CD4-positive, alpha-beta T cell treated with Interferon alpha-2 for 1 hour (primary cell): ENCODE measurements at regions not wholly inside any gene's neighbourhood (a gene's known extent, or its start where the extent isn't known, plus 50 kb on each side); places are given as distances from the start of the nearest gene placed in this dataset.

ENCODE experiments used
- DNase-seq, 2 donors: peaks; one replicate each; pipeline ENCODE4 v3.0.0-alpha.2; 2020 to 2022

GRCh38 chrX:39653691-39654090 lies 444.1 kb downstream of the BCOR start:
- DNase-seq: no peak

DNA sequence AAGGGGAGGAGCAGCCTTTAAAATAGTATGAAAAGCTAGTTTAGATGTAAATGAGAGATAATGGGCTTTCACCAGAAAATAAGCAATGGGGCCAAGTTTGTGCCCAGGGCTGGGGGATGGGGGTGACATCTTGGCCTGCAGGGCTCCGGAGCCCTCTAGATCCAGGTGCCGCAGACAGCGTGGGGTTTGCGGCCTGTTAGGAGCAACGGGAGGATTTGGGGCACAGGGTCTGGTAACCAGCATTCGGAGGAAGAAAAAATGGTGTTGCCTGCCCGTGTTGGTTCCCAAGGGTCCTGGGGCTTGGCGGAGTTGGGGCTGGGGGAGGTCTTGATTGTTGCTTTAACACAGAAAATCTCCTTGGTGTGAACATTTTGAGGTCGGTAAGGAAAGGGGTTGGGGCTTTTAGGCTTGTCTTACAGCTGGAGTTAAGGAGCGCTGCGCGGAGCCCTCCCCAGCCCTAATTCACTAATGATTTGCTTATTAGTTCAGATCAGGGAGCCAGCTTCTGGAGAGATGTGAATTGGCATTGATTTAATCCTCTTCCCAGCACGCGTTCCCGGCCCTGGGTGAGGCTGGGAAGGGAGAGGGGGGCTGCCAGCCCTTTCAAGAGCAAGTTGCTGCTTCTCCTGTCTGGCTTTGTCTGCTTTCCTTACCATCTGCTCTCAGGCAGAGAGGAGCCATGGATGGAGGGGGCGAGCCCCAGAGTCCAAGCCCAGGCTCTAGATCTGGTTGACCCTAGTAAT lies 443.4 kb downstream of the BCOR start:
- DNase-seq: no peak

- DNase-seq: no peak
Measured at GRCh38 chrX:39654952-39655351, 442.8 kb downstream of the BCOR start.

DNA sequence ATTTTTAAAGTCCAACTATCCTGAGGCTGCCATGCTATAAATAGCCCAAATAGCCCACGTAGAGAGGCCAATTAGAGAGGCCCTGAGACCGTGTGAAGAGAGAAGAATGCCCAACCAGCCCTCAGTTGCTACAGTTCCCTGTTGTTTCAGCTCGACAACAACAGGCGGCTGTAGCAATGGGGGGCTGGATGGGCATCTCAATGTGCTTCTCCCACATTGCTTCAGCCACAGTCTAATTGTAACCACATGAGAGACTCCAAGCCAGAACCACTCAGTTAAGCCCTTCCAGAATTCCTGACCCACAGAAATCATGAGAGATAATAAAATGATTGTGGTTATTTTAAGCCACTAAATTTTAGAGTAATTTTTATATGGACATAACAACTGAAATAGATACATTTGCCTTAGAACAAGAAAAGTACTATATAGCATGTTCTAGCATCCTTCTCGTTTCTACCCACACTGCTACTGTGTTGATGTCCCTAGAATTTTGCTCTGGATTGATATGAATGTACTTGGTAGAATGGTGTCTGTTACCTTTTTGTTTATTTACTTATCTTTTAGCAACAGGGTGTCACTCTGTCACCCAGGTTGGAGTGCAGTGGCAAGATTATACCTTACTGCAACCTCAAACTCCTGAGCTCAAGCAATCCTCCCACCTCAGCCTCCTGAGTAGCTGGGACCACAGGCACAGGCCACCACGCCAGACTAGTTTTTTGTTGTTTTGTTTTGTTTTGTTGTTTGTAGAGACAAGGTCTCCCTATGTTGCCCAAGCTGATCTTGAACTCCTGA lies 436.4 kb downstream of the BCOR start:
- DNase-seq: no peak

- no peak for DNase-seq
Measured at GRCh38 chrX:39665830-39666518, 431.8 kb downstream of the BCOR start.

- no peak for DNase-seq
Measured at GRCh38 chrX:39667191-39667590, 430.6 kb downstream of the BCOR start.

DNA sequence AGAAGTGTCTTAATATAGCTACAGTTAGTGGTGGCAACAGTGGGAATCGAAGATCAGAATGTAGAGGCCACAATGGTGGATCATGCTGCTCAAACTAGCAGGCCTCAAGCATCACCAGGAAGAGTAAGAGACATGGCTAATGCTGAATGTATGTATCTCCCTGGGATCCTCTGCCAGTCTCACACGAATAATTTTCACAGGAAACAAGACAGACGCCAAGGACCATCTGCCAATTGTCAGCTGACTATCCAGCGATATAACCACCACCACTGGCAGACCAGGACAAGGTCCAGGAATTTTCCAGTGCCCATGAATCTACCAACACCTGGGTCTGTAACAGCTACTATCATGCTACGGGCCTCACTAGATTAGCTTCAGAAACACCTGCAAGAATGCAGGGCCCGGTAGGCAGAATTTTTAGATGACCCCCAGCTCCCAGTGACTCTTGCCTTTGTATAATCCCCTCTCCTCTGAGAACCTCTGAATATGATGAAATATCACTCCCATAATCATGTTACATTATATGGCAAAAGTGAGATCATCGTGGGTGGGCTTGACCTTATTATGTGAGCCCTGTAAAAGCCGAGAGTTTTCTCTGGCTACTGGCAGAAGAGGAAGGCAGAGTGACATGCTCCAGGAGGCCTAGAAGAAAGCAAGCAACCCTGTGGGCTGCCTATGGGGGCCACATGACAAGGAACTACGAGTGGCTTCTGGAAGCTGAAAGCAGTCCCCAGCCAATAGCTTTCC lies 429.8 kb downstream of the BCOR start:
- DNase-seq: no peak

GRCh38 chrX:39669668-39670067 lies 428.1 kb downstream of the BCOR start:
- no peak for DNase-seq

DNA sequence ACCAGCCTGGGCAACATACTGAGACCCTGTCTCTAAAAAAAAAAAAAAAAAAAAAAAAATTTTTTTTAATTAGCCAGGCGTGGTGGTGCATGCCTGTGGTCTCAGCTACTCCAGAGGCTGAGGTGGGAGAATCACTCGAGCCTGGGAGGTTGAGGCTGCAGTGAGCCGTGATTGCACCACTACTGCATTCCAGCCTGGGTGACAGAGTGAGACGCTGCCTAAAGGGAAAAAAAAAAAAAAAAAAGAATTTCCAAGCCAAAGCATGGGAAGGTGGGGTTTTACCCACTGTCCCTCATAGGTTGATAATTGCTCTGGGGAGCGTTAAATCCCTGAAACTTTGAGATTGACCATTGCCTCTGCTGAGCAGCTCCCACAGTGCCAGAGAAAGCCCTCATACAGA lies 427.5 kb downstream of the BCOR start:
- no peak for DNase-seq

DNA sequence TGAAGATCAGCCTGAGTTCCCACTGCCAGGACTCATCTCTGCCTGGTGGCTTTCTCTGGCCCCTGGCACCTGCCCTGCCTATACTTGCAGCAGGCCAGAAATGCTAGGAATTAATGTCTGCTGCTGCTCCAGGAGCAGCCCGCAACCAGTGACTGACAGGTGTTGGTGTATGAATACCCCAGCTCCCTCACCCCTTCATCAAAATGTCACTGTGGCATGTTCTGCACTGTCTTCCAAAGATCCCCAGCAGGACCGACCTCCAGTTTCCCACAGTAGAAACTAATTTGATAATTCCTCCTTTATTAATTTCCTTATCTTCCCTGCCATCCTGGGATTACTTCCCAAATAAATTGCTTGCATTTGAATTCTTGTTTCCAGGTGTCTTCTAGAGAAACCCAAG lies 425.4 kb downstream of the BCOR start:
- DNase-seq: no peak

GRCh38 chrX:39674490-39675161 lies 423.1 kb downstream of the BCOR start:
- DNase-seq: no peak

GRCh38 chrX:39675162-39675553 lies 422.6 kb downstream of the BCOR start:
- no peak for DNase-seq

- DNase-seq: no peak
Measured at GRCh38 chrX:39675619-39676018, 422.1 kb downstream of the BCOR start.

- DNase-seq: no peak
Measured at GRCh38 chrX:39676434-39676833, 421.3 kb downstream of the BCOR start.

GRCh38 chrX:39677585-39677977 lies 420.2 kb downstream of the BCOR start:
- DNase-seq: no peak

DNA sequence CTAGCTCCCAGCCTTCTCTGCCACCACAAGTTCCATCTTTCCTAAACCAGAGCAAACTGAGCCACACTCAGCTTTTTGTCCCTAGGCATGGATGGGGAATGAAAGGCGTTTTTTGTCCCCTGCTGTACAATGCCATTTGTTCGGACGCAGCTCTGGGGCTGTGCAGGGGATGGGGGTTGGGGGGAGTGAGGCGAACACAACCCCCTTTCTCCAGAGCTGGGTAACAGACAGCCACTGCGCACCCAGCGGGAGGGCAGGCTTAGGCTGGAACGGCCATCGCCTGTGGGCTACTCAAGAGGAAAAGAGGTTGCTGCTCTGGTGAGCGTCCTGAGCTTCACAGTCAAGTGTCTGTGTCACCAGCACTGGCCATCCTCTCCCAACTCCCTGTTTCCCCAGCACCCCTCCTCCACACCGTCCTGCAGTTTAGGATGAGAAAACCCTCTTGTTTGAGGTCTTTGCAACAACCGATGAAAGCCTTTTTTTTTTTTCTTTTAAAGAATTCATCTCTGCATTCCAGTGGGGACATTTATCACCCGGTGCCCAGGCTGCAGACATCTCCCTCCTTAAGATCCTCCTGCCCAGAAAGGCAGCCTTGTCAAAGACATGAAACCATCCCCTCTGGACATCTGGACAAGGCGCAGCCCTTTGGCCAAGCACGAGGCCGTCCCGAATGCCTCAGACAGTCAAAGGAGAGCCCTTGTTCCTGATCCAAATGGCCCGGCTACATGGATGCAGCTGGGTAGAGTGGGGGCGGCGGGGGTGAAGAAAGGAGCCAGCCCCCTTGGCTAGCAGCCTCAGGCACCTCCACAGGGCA lies 419.6 kb downstream of the BCOR start:
- DNase-seq: no peak

GRCh38 chrX:39678914-39679313 lies 418.8 kb downstream of the BCOR start:
- DNase-seq: no peak

- DNase-seq: no peak
Measured at GRCh38 chrX:39679497-39680157, 418.1 kb downstream of the BCOR start.

DNA sequence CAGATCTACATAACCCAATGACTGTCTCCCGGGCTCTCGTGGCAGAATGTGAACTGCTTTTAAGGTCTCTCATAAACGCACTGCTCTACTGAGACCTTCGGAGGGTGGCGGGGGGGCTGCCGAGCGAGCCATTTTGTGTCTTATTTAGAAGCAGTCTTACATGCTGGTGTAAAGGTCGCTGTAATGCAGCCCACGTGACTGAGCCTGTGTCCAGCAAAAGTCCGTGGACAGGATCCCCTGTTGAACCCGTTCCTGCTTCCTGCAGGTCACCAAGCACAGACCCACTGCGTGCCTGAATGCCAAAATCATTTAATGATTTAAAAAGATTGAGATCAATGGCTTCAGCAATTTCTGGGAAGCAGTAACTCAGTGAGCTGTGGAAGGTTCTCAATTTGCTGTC lies 415.9 kb downstream of the BCOR start:
- DNase-seq: no peak

DNA sequence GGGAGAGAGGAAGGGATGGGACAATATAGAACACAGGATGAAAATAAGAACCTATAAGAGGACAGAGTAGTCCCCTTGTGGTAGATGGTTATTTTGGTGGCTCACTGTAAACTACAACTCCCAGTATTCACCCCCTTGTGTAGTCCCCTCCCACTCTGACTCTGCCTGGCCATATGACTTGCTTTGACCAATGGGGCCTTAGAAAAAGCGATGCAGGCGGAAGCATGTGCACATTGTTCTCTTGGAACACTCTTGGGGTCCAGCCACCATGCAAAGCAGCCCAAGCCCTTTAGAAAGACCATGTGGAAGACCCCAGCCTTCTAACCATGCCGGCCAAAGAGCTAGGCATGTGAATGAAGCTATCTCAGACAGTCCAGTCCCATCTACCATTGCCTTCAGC lies 415.0 kb downstream of the BCOR start:
- DNase-seq: no peak

- no peak for DNase-seq
Measured at GRCh38 chrX:39688219-39688575, 409.6 kb downstream of the BCOR start.
